Natural killer cell (primary cell): ENCODE measurements at regions not wholly inside any gene's neighbourhood (a gene's known extent, or its start where the extent isn't known, plus 50 kb on each side); places are given as distances from the start of the nearest gene placed in this dataset.

ENCODE experiments used
- ATAC-seq, 3 donors: fragments of 150-1000 bp in 2 of 3; fragments of 200-7000 bp in 1 of 3; cut with Tn5 transposase; 1 replicate in 1 of 3; 2 replicates in 2 of 3; pipeline ENCODE4 v1.10.0; 2021; ENCODE audit warnings: mild to moderate bottlenecking in 2 of 3, moderate library complexity in 2 of 3
- DNase-seq, 2 donors: peaks; one replicate each; pipeline versions ENCODE4 v3.0.0 to v3.0.0-alpha.2; 2013 to 2021; ENCODE audit warnings: mixed read lengths in 1 of 2
- H3K27ac ChIP-seq: one replicate; pipeline ENCODE4 v1.5.1; 2013; ENCODE audit warnings: mild to moderate bottlenecking, low read length
- H3K27me3 ChIP-seq: one replicate; pipeline ENCODE4 v1.6.1; 2013; ENCODE audit warnings: low read length; ENCODE audit not compliant: control insufficient read depth, insufficient read depth
- H3K36me3 ChIP-seq: one replicate; pipeline ENCODE4 v1.6.1; 2013; ENCODE audit warnings: low read length; ENCODE audit not compliant: control insufficient read depth, insufficient read depth
- H3K4me1 ChIP-seq: one replicate; pipeline ENCODE4 v1.6.1; 2013; ENCODE audit warnings: low read length; ENCODE audit not compliant: control insufficient read depth, insufficient read depth
- H3K4me3 ChIP-seq: one replicate; pipeline ENCODE4 v1.5.1; 2013; ENCODE audit warnings: low read length
- H3K9me3 ChIP-seq: one replicate; pipeline ENCODE4 v1.6.1; 2013; ENCODE audit warnings: low read length; ENCODE audit not compliant: control insufficient read depth, insufficient read depth
- H3K27ac Mint-ChIP-seq, 2 donors: one replicate each; pipeline ENCODE4 v1.8.0; 2022; ENCODE audit warnings: mild to moderate bottlenecking in 2 of 2, mixed read lengths in 2 of 2, moderate library complexity in 1 of 2
- H3K27me3 Mint-ChIP-seq, 2 donors: one replicate each; pipeline ENCODE4 v1.8.0; 2022; ENCODE audit warnings: low read depth in 2 of 2, mixed read lengths in 2 of 2
- H3K36me3 Mint-ChIP-seq: one replicate; pipeline ENCODE4 v1.8.0; 2022; ENCODE audit warnings: mixed read lengths
- H3K4me1 Mint-ChIP-seq, 2 donors: one replicate each; pipeline ENCODE4 v1.8.0; 2022; ENCODE audit warnings: mixed read lengths in 2 of 2
- H3K4me3 Mint-ChIP-seq: one replicate; pipeline ENCODE4 v1.8.0; 2022; ENCODE audit warnings: mild to moderate bottlenecking, moderate library complexity, mixed read lengths
- H3K9me3 Mint-ChIP-seq, 2 donors: one replicate each; pipeline ENCODE4 v1.8.0; 2022; ENCODE audit warnings: mixed read lengths in 2 of 2
- CTCF ChIP-seq: fragments of 200-600 bp; IDR thresholded peaks from one replicate; pipeline ENCODE4 v1.8.0; 2022; ENCODE audit warnings: antibody characterized with exemption
- WGBS: methylation state at CpG from one replicate; pipeline ENCODE4 v1.1.7; 2013; ENCODE audit warnings: missing lambda C conversion rate; ENCODE audit not compliant: insufficient coverage; 5-methylcytosine and 5-hydroxymethylcytosine counted together
- intact Hi-C: fragments of 100-400 bp; cut with micrococcal nuclease; formaldehyde crosslinking; loops from one replicate; pipeline ENCODE4 v1.14.2; 2022

- H3K27ac Mint-ChIP-seq: no peak overlapping the region
- TF ChIP-seq CTCF: no peak
Observed at GRCh38 chr4:29415771-29416170, 1304.4 kb upstream of the PCDH7 start.

GRCh38 chr4:29423836-29424721, 1296.1 kb upstream of the PCDH7 start:
- Histone ChIP-seq H3K4me1 (no peaks in the 10 kb centered on the region), H3K36me3 (no peaks in the 10 kb centered on the region), H3K27ac (no peak overlapping the region), H3K9me3 (no peaks in the 10 kb centered on the region), H3K4me3 (no peak overlapping the region), H3K27me3 (no peaks in the 10 kb centered on the region)
- no peak overlapping the region for H3K4me3 Mint-ChIP-seq
- WGBS: 92% methylated on average over 7 of the region's 7 CpGs
- intact Hi-C loops: no loop called here
- ATAC-seq (no peak), DNase-seq (no peak)
- no peaks in the 10 kb centered on the region for H3K36me3 Mint-ChIP-seq
- no peaks in the 10 kb centered on the region for H3K4me1 Mint-ChIP-seq
- no peak overlapping the region for H3K27ac Mint-ChIP-seq
- H3K27me3 Mint-ChIP-seq: no peaks in the 10 kb centered on the region
- TF ChIP-seq CTCF: no peak
- H3K9me3 Mint-ChIP-seq: peaks cover 5 to 26% of the 10 kb centered on the region in 2 donors

More at GRCh38 chr4:29415771-29416170, 1304.4 kb upstream of the PCDH7 start:
- H3K4me3 ChIP-seq: no peak overlapping the region
- H3K4me1 ChIP-seq: no peaks in the 10 kb centered on the region
- Mint-ChIP-seq H3K36me3 (peaks cover 10% of the 10 kb centered on the region), H3K4me3 (no peak overlapping the region), H3K27me3 (no peaks in the 10 kb centered on the region), H3K9me3 (peaks cover 14% of the 10 kb centered on the region in 2 donors), H3K4me1 (no peaks in the 10 kb centered on the region)
- DNase-seq: no peak
- H3K27ac ChIP-seq: no peak overlapping the region
- no peak for ATAC-seq
- H3K27me3 ChIP-seq: no peaks in the 10 kb centered on the region
- peaks cover 2% of the 10 kb centered on the region for H3K9me3 ChIP-seq
- WGBS: 24% methylated on average over 2 of the region's 3 CpGs
- intact Hi-C loops: no loop called here
- H3K36me3 ChIP-seq: no peaks in the 10 kb centered on the region

- no peak for ATAC-seq
- Mint-ChIP-seq H3K9me3 (peaks cover 10 to 24% of the 10 kb centered on the region in 2 donors), H3K4me1 (no peaks in the 10 kb centered on the region), H3K27ac (no peak overlapping the region), H3K27me3 (no peaks in the 10 kb centered on the region), H3K36me3 (no peaks in the 10 kb centered on the region), H3K4me3 (no peak overlapping the region)
- Histone ChIP-seq H3K4me3 (no peak overlapping the region), H3K36me3 (no peaks in the 10 kb centered on the region), H3K9me3 (peaks cover 3% of the 10 kb centered on the region), H3K4me1 (no peaks in the 10 kb centered on the region), H3K27me3 (no peaks in the 10 kb centered on the region), H3K27ac (no peak overlapping the region)
- no peak for DNase-seq
- intact Hi-C loops: no loop called here
- 62% methylated on average over 3 of the region's 5 CpGs for WGBS
- no peak for TF ChIP-seq CTCF
Observed at GRCh38 chr4:29453303-29453820, 1266.8 kb upstream of the PCDH7 start.
